MM.1S (cell line): ENCODE measurements at regions not wholly inside any gene's neighbourhood (a gene's known extent, or its start where the extent isn't known, plus 50 kb on each side); places are given as distances from the start of the nearest gene placed in this dataset.

Experiments
- DNase-seq: peaks from one replicate; pipeline ENCODE4 v3.0.0-alpha.2; 2015
- H2AFZ ChIP-seq: fragments of 300-600 bp; sonication (generic); 2 replicates; pipeline ENCODE4 v1.6.0; 2016; ENCODE audit warnings: antibody characterized with exemption, low read length
- H3F3A ChIP-seq: fragments of 300-600 bp; sonication (generic); 2 replicates; pipeline ENCODE4 v1.6.1; 2016; ENCODE audit warnings: mild to moderate bottlenecking, antibody characterized with exemption, low read length, moderate library complexity, mixed read lengths; ENCODE audit not compliant: insufficient read depth
- H3K27ac ChIP-seq: fragments of 300-600 bp; sonication (generic); 2 replicates; pipeline ENCODE4 v1.5.1; 2016; ENCODE audit warnings: mild to moderate bottlenecking, low read length
- H3K27me3 ChIP-seq: fragments of 300-600 bp; sonication (generic); replicated peaks from 2 replicates; pipeline ENCODE4 v1.6.0; 2016; ENCODE audit warnings: low read length; ENCODE audit not compliant: insufficient read depth
- H3K36me3 ChIP-seq: fragments of 300-600 bp; sonication (generic); replicated peaks from 2 replicates; pipeline ENCODE4 v1.6.1; 2016; ENCODE audit warnings: mild to moderate bottlenecking, low read length, mixed read lengths; ENCODE audit not compliant: insufficient read depth
- H3K4me1 ChIP-seq: fragments of 300-600 bp; sonication (generic); 2 replicates; pipeline ENCODE4 v1.6.1; 2016; ENCODE audit warnings: low read length, mixed read lengths
- H3K4me2 ChIP-seq: fragments of 300-600 bp; sonication (generic); 2 replicates; pipeline ENCODE4 v1.6.0; 2016; ENCODE audit warnings: low read depth, low read length
- H3K4me3 ChIP-seq: fragments of 300-600 bp; sonication (generic); 2 replicates; pipeline ENCODE4 v1.5.1; 2016; ENCODE audit warnings: low read length, mixed read lengths
- H3K79me2 ChIP-seq: fragments of 300-600 bp; sonication (generic); 2 replicates; pipeline ENCODE4 v1.6.1; 2016; ENCODE audit warnings: mixed run types, low read length, mixed read lengths
- H3K9ac ChIP-seq: fragments of 300-600 bp; sonication (generic); 2 replicates; pipeline ENCODE4 v1.6.1; 2016; ENCODE audit warnings: low read length, mixed read lengths
- H3K9me2 ChIP-seq: fragments of 300-600 bp; sonication (generic); replicated peaks from 2 replicates; pipeline ENCODE4 v1.6.1; 2016; ENCODE audit warnings: mild to moderate bottlenecking, low read length, mixed read lengths; ENCODE audit not compliant: insufficient read depth
- H3K9me3 ChIP-seq: fragments of 300-600 bp; sonication (generic); replicated peaks from 2 replicates; pipeline ENCODE4 v1.6.1; 2016; ENCODE audit warnings: mild to moderate bottlenecking, low read length, mixed read lengths; ENCODE audit not compliant: insufficient read depth
- H4K20me1 ChIP-seq: fragments of 300-600 bp; sonication (generic); 2 replicates; pipeline ENCODE4 v1.6.1; 2016; ENCODE audit warnings: mild to moderate bottlenecking, low read length, moderate library complexity, mixed read lengths; ENCODE audit not compliant: insufficient read depth
- CTCF ChIP-seq: fragments of 300-600 bp; sonication (generic); IDR thresholded peaks from 2 replicates; pipeline ENCODE4 v1.5.1; 2016; ENCODE audit warnings: antibody characterized with exemption, low read length, mixed read lengths
- EZH2 ChIP-seq: fragments of 300-600 bp; sonication (generic); optimal IDR thresholded peaks from 2 replicates; pipeline ENCODE3; 2017; ENCODE audit warnings: low read depth, mild to moderate bottlenecking, antibody characterized with exemption, low read length, mixed read lengths
- EZH2phosphoT487 ChIP-seq: fragments of 300-600 bp; sonication (generic); IDR thresholded peaks from 2 replicates; pipeline ENCODE4 v1.6.1; 2018; ENCODE audit warnings: antibody characterized with exemption, low read length

- Histone ChIP-seq H2AFZ (no peak overlapping the region), H4K20me1 (no peaks in the 10 kb centered on the region)
- DNase-seq, result no peak
Observed at GRCh38 chr20:40743141-40743775, 54.2 kb upstream of the MAFB start.

GRCh38 chr20:40744072-40744817 is 55.2 kb upstream of the MAFB start:
- H3K79me2 ChIP-seq, result no peaks in the 10 kb centered on the region
- H3K9me3 ChIP-seq, result no peaks in the 10 kb centered on the region
- no peak overlapping the region for H2AFZ ChIP-seq
- no peak overlapping the region for H3K4me3 ChIP-seq
- TF ChIP-seq EZH2phosphoT487, result no peak
- no peak overlapping the region for H3K9ac ChIP-seq
- no peaks in the 10 kb centered on the region for H3F3A ChIP-seq
- no peak for DNase-seq
- H3K27me3 ChIP-seq, result no peaks in the 10 kb centered on the region
- no peaks in the 10 kb centered on the region for H3K36me3 ChIP-seq
- H3K27ac ChIP-seq, result no peak overlapping the region
- H3K4me1 ChIP-seq, result no peaks in the 10 kb centered on the region
- no peaks in the 10 kb centered on the region for H4K20me1 ChIP-seq
- no peak overlapping the region for H3K4me2 ChIP-seq
- H3K9me2 ChIP-seq, result no peaks in the 10 kb centered on the region

More at GRCh38 chr20:40743141-40743775, 54.2 kb upstream of the MAFB start:
- no peaks in the 10 kb centered on the region for H3K9me2 ChIP-seq
- no peak overlapping the region for H3K4me2 ChIP-seq
- TF ChIP-seq EZH2 (no peak), EZH2phosphoT487 (no peak), CTCF (no peak)
- H3K79me2 ChIP-seq, result no peaks in the 10 kb centered on the region
- H3K27ac ChIP-seq, result no peak overlapping the region
- no peak overlapping the region for H3K9ac ChIP-seq
- no peaks in the 10 kb centered on the region for H3F3A ChIP-seq
- no peaks in the 10 kb centered on the region for H3K9me3 ChIP-seq
- H3K4me1 ChIP-seq, result no peaks in the 10 kb centered on the region
- no peaks in the 10 kb centered on the region for H3K27me3 ChIP-seq
- H3K36me3 ChIP-seq, result no peaks in the 10 kb centered on the region
- H3K4me3 ChIP-seq, result no peak overlapping the region

- Histone ChIP-seq H3K27me3 (no peaks in the 10 kb centered on the region), H3F3A (no peaks in the 10 kb centered on the region), H2AFZ (no peak overlapping the region), H3K4me1 (no peaks in the 10 kb centered on the region), H3K9ac (no peak overlapping the region), H4K20me1 (no peaks in the 10 kb centered on the region), H3K27ac (no peak overlapping the region), H3K4me2 (no peak overlapping the region), H3K9me2 (no peaks in the 10 kb centered on the region), H3K79me2 (no peaks in the 10 kb centered on the region), H3K9me3 (no peaks in the 10 kb centered on the region), H3K36me3 (no peaks in the 10 kb centered on the region), H3K4me3 (no peak overlapping the region)
- no peak for DNase-seq
- TF ChIP-seq CTCF, result no peak
- TF ChIP-seq EZH2, result no peak
- TF ChIP-seq EZH2phosphoT487, result no peak
Observed at GRCh38 chr20:40744818-40745175, 55.8 kb upstream of the MAFB start.

GRCh38 chr20:40746251-40746650 is 57.2 kb upstream of the MAFB start:
- Histone ChIP-seq H3K27me3 (no peaks in the 10 kb centered on the region), H3K79me2 (no peaks in the 10 kb centered on the region), H4K20me1 (no peaks in the 10 kb centered on the region), H3F3A (no peaks in the 10 kb centered on the region), H2AFZ (no peak overlapping the region), H3K9me2 (no peaks in the 10 kb centered on the region), H3K9me3 (no peaks in the 10 kb centered on the region), H3K36me3 (no peaks in the 10 kb centered on the region), H3K4me3 (no peak overlapping the region), H3K4me2 (no peak overlapping the region), H3K27ac (no peak overlapping the region), H3K9ac (no peak overlapping the region), H3K4me1 (no peaks in the 10 kb centered on the region)
- no peak for DNase-seq
- no peak for TF ChIP-seq EZH2phosphoT487
- no peak for TF ChIP-seq CTCF
- no peak for TF ChIP-seq EZH2
